GM12865 (cell line): ENCODE measurements at regions not wholly inside any gene's neighbourhood (a gene's known extent, or its start where the extent isn't known, plus 50 kb on each side); places are given as distances from the start of the nearest gene placed in this dataset.

Source experiments
- DNase-seq: peaks from one replicate; pipeline ENCODE4 v3.0.0; 2010; ENCODE audit warnings: low read depth
- H3K4me3 ChIP-seq: 2 replicates; pipeline ENCODE4 v1.5.1; 2011; ENCODE audit warnings: mild to moderate bottlenecking, low read depth, low read length, control low read depth
- CTCF ChIP-seq: IDR thresholded peaks from 2 replicates; pipeline ENCODE4 v1.5.1; 2011; ENCODE audit warnings: low read length, control low read depth, low read depth, inconsistent platforms; ENCODE audit not compliant: insufficient read depth; ENCODE audit errors: missing control alignments

GRCh38 chr17:69723316-69723715 lies 308.8 kb downstream of the MAP2K6 start:
- no peak for TF ChIP-seq CTCF
- H3K4me3 ChIP-seq = no peak overlapping the region
- no peak for DNase-seq

- TF ChIP-seq CTCF = no peak
- no peak overlapping the region for H3K4me3 ChIP-seq
- DNase-seq = no peak
Observed at GRCh38 chr17:69723741-69724140, 309.2 kb downstream of the MAP2K6 start.

GRCh38 chr17:69724238-69724637 lies 309.7 kb downstream of the MAP2K6 start:
- DNase-seq = no peak
- no peak overlapping the region for H3K4me3 ChIP-seq
- TF ChIP-seq CTCF = no peak

DNA sequence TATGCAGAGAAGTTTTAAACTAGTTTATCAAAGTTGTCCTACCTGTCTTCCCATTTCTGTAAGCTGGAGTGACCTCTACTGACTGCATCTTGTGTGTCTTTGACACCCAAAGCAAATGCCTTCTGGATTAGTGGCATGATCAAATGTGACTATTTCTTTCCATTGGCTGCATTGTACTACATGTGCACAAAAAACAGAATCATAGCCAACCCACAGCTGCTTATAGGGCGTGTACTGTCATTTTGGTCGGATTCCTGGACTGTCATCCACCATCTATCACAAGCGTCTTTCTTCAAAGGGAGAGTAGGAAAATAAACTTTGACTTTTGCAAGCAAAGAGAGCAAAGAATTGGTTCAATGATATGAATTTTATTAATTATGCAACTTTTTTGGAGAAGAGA lies 310.6 kb downstream of the MAP2K6 start:
- no peak for TF ChIP-seq CTCF
- DNase-seq = no peak
- no peak overlapping the region for H3K4me3 ChIP-seq

DNA sequence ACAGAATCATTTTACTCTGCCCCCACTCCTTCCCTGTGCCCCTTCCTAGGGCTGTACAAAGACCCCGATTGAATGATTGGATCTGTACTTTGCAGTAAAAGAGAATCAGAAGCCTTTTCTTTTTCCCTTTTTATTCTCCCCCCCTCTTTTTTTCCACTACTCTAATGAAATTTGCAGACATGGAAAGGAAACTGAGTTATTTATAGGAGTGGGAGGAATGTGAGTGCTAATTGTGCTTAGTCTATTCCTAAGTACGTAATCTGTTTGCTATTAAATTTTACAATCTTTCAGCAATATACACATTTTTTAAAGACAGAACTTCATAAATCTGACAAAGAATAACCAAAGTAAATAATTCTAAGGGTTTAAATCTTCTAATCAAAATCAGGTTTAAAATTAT lies 314.3 kb downstream of the MAP2K6 start:
- DNase-seq = no peak
- no peak for TF ChIP-seq CTCF
- H3K4me3 ChIP-seq = no peak overlapping the region

DNA sequence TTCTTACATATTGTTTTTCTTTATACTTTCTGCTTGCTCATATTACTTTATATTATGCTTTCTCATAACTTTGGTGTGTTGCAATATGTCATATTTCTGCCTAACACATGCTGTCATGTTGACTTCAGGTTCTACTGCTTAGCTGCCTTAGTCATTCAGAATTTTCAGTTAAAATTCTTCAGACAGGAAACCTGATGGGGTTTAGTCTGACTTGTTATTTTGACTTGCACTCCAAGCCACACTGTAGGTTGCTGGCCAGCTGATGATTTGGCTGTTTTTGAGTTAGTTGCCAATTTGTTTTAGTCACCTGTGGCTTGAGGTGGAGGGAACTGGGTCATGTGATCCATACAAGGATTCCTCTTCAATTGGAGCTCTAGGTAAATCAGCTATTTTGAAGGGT lies 315.4 kb downstream of the MAP2K6 start:
- no peak for DNase-seq
- TF ChIP-seq CTCF = no peak
- H3K4me3 ChIP-seq = no peak overlapping the region

- no peak for TF ChIP-seq CTCF
- no peak overlapping the region for H3K4me3 ChIP-seq
- DNase-seq = no peak
Observed at GRCh38 chr17:69732272-69732918, 317.9 kb downstream of the MAP2K6 start.
